D721Med (cell line): ENCODE measurements at regions not wholly inside any gene's neighbourhood (a gene's known extent, or its start where the extent isn't known, plus 50 kb on each side); places are given as distances from the start of the nearest gene placed in this dataset.

Experiments
- DNase-seq: peaks from one replicate; pipeline ENCODE4 v3.0.0; 2011; ENCODE audit warnings: low spot score; ENCODE audit not compliant: insufficient read length
- FAIRE-seq: peaks from 2 replicates; lab custom pipeline; 2011; peaks lifted over from hg19 to GRCh38; lab: Jason Lieb, UNC
- TF ChIP-seq, protein P1 (sequence below): IDR thresholded peaks from 2 replicates; pipeline ENCODE4 v1.5.1; 2012; ENCODE audit warnings: mild to moderate bottlenecking, control low read depth; ENCODE audit not compliant: insufficient read depth; ENCODE audit errors: missing control alignments

DNA sequence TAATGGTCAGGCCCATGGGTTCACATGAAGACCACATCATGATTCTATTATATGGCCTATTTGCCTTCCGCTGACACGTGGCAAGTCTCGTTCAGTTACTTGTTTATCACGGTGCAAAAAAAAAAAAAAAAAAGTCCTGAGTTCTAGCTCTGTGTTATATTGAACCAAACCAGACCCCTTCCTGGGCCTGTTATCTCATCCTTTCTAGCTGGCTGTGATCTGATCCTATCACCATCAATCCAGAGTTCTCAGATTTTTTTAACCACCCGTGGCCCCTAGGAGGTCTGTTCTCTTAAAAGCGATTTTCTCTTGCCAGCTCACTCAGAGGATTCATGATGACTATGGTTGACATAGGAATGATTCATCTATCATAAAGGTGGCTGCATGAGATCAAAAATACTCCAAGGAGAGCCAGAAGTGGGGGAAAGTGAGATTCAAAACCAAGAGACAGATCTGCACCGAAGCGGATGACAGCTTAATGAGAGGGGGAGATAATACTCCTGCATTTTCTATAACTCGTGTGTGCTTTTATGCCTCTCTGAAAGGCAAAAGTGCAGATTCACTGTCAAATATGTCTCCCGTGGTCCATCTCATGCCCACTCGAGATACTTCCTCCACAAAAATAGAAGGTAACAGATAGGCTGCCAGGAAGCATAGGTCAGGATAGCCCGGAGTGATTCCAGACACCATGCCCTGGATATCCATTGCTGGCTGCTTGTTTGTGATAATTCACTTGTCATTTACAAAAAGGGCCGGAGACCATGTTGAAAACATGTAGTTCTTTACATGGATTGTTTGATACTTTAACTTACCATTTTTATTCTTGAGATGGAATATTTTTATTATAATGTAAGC lies 505.7 kb upstream of the KLHL29 start:
- DNase-seq (no peak), FAIRE-seq (no peak)
- TF ChIP-seq, protein P1, sequence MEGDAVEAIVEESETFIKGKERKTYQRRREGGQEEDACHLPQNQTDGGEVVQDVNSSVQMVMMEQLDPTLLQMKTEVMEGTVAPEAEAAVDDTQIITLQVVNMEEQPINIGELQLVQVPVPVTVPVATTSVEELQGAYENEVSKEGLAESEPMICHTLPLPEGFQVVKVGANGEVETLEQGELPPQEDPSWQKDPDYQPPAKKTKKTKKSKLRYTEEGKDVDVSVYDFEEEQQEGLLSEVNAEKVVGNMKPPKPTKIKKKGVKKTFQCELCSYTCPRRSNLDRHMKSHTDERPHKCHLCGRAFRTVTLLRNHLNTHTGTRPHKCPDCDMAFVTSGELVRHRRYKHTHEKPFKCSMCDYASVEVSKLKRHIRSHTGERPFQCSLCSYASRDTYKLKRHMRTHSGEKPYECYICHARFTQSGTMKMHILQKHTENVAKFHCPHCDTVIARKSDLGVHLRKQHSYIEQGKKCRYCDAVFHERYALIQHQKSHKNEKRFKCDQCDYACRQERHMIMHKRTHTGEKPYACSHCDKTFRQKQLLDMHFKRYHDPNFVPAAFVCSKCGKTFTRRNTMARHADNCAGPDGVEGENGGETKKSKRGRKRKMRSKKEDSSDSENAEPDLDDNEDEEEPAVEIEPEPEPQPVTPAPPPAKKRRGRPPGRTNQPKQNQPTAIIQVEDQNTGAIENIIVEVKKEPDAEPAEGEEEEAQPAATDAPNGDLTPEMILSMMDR: no peak

DNA sequence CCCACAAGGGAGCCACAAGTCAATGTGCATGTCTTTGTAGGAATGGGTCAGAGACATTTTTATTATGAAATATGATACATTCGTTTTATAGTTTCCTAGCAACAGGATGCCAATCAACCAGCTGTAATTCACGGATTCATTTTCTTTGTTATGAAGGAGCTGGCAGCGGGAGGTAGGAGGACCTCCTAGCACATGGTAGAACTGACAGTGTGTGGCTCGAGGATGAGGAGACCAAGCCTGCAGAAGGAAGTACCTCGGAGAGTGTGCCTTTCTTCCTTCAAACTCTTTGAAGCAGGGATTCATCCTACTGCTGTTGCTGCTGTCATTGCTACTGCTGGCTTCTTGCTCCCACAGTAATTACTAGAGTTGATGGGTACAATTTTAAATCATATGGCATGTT lies 504.8 kb upstream of the KLHL29 start:
- FAIRE-seq: no peak
- DNase-seq: no peak
- TF ChIP-seq, protein P1: no peak

DNA sequence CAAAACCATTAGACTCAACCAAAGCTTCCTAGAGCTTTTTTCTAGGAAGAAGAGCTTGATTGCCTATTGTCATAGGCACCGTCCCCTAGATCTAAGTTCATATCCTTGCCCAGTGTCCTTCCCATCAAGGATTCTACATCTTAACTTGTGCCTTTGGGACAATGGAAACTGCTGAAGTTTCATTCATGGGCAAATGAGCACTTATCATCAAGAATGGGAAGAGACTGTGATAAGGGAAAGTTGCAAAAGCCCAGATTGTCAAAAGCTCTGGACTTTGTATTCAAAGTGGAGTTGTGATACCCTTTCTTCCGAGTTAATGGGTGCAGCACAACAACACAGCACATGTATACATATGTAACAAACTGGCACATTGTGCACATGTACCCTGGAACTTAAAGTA lies 503.0 kb upstream of the KLHL29 start:
- TF ChIP-seq, protein P1: no peak
- no peak for DNase-seq
- no peak for FAIRE-seq

DNA sequence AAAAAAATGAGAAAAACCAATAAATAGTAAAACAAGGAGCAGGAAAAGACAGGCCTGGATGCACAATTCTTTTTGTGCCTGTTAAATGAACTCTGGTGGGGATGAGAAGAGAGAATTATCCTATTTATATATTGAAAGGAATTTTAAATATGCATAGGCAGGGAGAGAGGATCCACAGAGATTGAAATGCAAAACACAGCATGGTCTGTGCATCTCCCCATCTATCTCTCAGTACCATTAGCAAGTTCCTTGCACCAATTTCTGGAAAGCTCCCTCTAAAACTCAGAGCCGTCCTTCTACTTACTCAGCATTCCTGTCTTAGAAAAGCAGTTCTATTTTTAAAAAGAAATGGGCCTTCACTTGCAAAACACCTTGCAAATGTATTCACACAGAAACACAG lies 502.3 kb upstream of the KLHL29 start:
- no peak for DNase-seq
- no peak for FAIRE-seq
- TF ChIP-seq, protein P1: no peak

DNA sequence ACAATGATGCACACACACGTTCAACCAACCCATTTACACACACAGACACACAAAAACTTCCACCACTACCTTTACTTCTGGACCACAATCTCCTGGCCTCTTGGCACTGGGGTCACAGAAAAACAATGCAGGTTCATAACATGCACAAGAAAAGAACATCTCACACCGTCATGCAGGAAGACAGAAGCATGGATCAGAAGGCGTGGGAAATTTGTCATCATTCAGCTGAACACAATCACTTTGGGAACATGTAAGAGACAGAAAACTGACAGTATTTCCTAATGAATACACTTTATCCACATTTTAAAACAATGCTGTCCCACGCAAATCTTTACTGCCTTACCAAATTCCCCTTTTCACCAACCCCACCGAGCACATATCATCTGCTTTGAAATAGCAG lies 501.9 kb upstream of the KLHL29 start:
- FAIRE-seq (no peak), DNase-seq (no peak)
- TF ChIP-seq, protein P1: no peak

DNA sequence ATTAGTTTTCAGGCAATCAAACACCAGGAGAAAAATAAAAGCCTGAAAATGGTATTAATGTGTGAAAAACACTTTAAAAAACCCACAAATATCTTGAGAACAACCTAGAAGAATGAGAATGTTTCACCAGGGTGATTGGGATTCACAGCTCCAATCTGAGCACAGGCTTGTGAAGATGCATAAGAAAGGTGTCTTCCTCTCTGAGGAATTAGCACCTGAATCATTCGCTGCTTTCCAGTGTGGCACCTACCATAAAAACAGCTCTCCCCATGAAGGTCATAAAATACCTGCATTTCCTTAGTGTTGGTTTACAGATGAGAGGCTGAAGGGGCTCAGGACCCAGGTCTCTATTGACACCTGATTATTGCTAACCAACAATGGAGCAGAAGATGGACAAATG lies 499.7 kb upstream of the KLHL29 start:
- TF ChIP-seq, protein P1: no peak
- FAIRE-seq: no peak
- no peak for DNase-seq

DNA sequence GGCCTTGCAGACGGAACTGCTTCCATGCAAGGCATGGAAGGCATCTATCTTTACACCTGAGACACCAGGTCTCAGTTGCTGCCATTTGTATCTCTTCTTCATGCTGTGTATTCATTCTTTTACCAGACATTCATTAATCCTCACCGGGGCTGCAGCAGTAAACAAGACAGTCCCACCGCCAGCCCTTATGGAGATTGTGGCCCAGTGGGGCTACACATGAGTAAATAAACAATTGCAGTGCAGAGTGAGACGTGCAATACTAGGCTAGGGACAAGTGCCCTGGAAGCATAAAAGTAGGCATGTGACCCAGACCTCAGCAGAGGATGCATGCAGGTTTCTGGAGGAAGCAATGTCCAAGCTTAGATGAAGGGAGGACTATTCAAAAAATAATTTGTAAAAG lies 497.6 kb upstream of the KLHL29 start:
- DNase-seq (no peak), FAIRE-seq (no peak)
- TF ChIP-seq, protein P1: no peak
